ENCODE measurements at regions not wholly inside any gene's neighbourhood (a gene's known extent, or its start where the extent isn't known, plus 50 kb on each side); places are given as distances from the start of the nearest gene placed in this dataset.
"Not testable (repeated sequence)": the region's sequence is repeated elsewhere in the genome, so short reads cannot be mapped to it uniquely, and the experiment has no call there.

- H3K27ac ChIP-seq (ENCODE audit: low read depth, low read length): no peak overlapping the region
- no peaks in the 10 kb centered on the region for H4K20me1 ChIP-seq (ENCODE audit: insufficient read depth, low read length)
- TF ChIP-seq CTCF (IDR thresholded peaks at IDR 0.05; ENCODE audit: extremely low read depth, low read depth, low read length): no peak
- no peak overlapping the region for H2AFZ ChIP-seq (ENCODE audit: low read length)
- H3K36me3 ChIP-seq (ENCODE audit: insufficient read depth, low read length): no peaks in the 10 kb centered on the region
- H3K27me3 ChIP-seq (ENCODE audit: insufficient read depth, low read length): no peaks in the 10 kb centered on the region
- H3K4me3 ChIP-seq (ENCODE audit: insufficient read depth, low read length): no peak overlapping the region
- no peaks in the 10 kb centered on the region for H3K9me3 ChIP-seq (ENCODE audit: low read depth, low read length)
- peak; percentile 38 for DNase-seq (ENCODE audit: insufficient read length, low spot score, missing footprints)
- H3K4me2 ChIP-seq (ENCODE audit: insufficient read depth, low read length): no peak overlapping the region
- no peaks in the 10 kb centered on the region for H3K79me2 ChIP-seq (ENCODE audit: insufficient read depth, low read length)
- no peaks in the 10 kb centered on the region for H3K4me1 ChIP-seq (ENCODE audit: insufficient read depth, low read length)
Observed at GRCh38 chr21:15967661-15968060, 237.9 kb downstream of the USP25 start.

GRCh38 chr21:15968776-15969310 is 239.1 kb downstream of the USP25 start:
- Histone ChIP-seq H3K4me2 (ENCODE audit: insufficient read depth, low read length) (no peak overlapping the region), H3K4me1 (ENCODE audit: insufficient read depth, low read length) (no peaks in the 10 kb centered on the region), H3K9me3 (ENCODE audit: low read depth, low read length) (no peaks in the 10 kb centered on the region), H2AFZ (ENCODE audit: low read length) (no peak overlapping the region), H3K4me3 (ENCODE audit: insufficient read depth, low read length) (no peak overlapping the region), H3K27me3 (ENCODE audit: insufficient read depth, low read length) (no peaks in the 10 kb centered on the region), H3K79me2 (ENCODE audit: insufficient read depth, low read length) (no peaks in the 10 kb centered on the region), H3K27ac (ENCODE audit: low read depth, low read length) (no peak overlapping the region), H4K20me1 (ENCODE audit: insufficient read depth, low read length) (no peaks in the 10 kb centered on the region), H3K36me3 (ENCODE audit: insufficient read depth, low read length) (no peaks in the 10 kb centered on the region)
- TF ChIP-seq CTCF (IDR thresholded peaks at IDR 0.05; ENCODE audit: extremely low read depth, low read depth, low read length): no peak
- no peak for DNase-seq (ENCODE audit: insufficient read length, low spot score, missing footprints)

GRCh38 chr21:15976807-15977206 is 247.0 kb downstream of the USP25 start:
- no peak for DNase-seq (ENCODE audit: insufficient read length, low spot score, missing footprints)
- TF ChIP-seq CTCF (IDR thresholded peaks at IDR 0.05; ENCODE audit: extremely low read depth, low read depth, low read length): peak; percentile 51
- Histone ChIP-seq H3K27me3 (ENCODE audit: insufficient read depth, low read length) (no peaks in the 10 kb centered on the region), H3K4me1 (ENCODE audit: insufficient read depth, low read length) (peaks cover 12% of the 10 kb centered on the region), H2AFZ (ENCODE audit: low read length) (no peak overlapping the region), H3K9me3 (ENCODE audit: low read depth, low read length) (no peaks in the 10 kb centered on the region), H3K4me2 (ENCODE audit: insufficient read depth, low read length) (no peak overlapping the region), H3K27ac (ENCODE audit: low read depth, low read length) (no peak overlapping the region), H3K36me3 (ENCODE audit: insufficient read depth, low read length) (no peaks in the 10 kb centered on the region), H4K20me1 (ENCODE audit: insufficient read depth, low read length) (no peaks in the 10 kb centered on the region), H3K79me2 (ENCODE audit: insufficient read depth, low read length) (no peaks in the 10 kb centered on the region), H3K4me3 (ENCODE audit: insufficient read depth, low read length) (no peak overlapping the region)

- Histone ChIP-seq H2AFZ (ENCODE audit: low read length) (no peak overlapping the region), H3K9me3 (ENCODE audit: low read depth, low read length) (no peaks in the 10 kb centered on the region), H3K4me2 (ENCODE audit: insufficient read depth, low read length) (peak overlapping the region; percentile 16), H3K4me3 (ENCODE audit: insufficient read depth, low read length) (no peak overlapping the region), H3K27ac (ENCODE audit: low read depth, low read length) (peak overlapping the region; percentile 17), H4K20me1 (ENCODE audit: insufficient read depth, low read length) (no peaks in the 10 kb centered on the region), H3K4me1 (ENCODE audit: insufficient read depth, low read length) (peaks cover 12% of the 10 kb centered on the region), H3K36me3 (ENCODE audit: insufficient read depth, low read length) (no peaks in the 10 kb centered on the region), H3K27me3 (ENCODE audit: insufficient read depth, low read length) (no peaks in the 10 kb centered on the region), H3K79me2 (ENCODE audit: insufficient read depth, low read length) (no peaks in the 10 kb centered on the region)
- DNase-seq (ENCODE audit: insufficient read length, low spot score, missing footprints): no peak
- TF ChIP-seq CTCF (IDR thresholded peaks at IDR 0.05; ENCODE audit: extremely low read depth, low read depth, low read length): no peak
Observed at GRCh38 chr21:15978215-15978738, 248.5 kb downstream of the USP25 start.

- H3K36me3 ChIP-seq (ENCODE audit: insufficient read depth, low read length): not testable (repeated sequence)
Observed at GRCh38 chr21:15979493-15979892, 249.7 kb downstream of the USP25 start.

More at GRCh38 chr21:15979493-15979892, 249.7 kb downstream of the USP25 start:
- not testable (repeated sequence) for H3K4me3 ChIP-seq (ENCODE audit: insufficient read depth, low read length); H3K4me2 ChIP-seq (ENCODE audit: insufficient read depth, low read length); DNase-seq (ENCODE audit: insufficient read length, low spot score, missing footprints); H4K20me1 ChIP-seq (ENCODE audit: insufficient read depth, low read length); H3K79me2 ChIP-seq (ENCODE audit: insufficient read depth, low read length); H3K27ac ChIP-seq (ENCODE audit: low read depth, low read length); H3K27me3 ChIP-seq (ENCODE audit: insufficient read depth, low read length); H3K9me3 ChIP-seq (ENCODE audit: low read depth, low read length); H2AFZ ChIP-seq (ENCODE audit: low read length)
- peaks cover 12% of the 10 kb centered on the region for H3K4me1 ChIP-seq (ENCODE audit: insufficient read depth, low read length)
